Liver (tissue), 3 donors: ENCODE measurements at regions not wholly inside any gene's neighbourhood (a gene's known extent, or its start where the extent isn't known, plus 50 kb on each side); places are given as distances from the start of the nearest gene placed in this dataset.

ENCODE experiments used
- ATF3 ChIP-seq: IDR thresholded peaks from 2 replicates; pipeline ENCODE4 v1.6.1; 2016; ENCODE audit warnings: antibody characterized with exemption
- CTCF ChIP-seq: fragments of 150-350 bp; IDR thresholded peaks from 2 replicates; pipeline ENCODE4 v1.5.1; 2017; ENCODE audit warnings: improper control_type of control experiment, low read depth, low read length; ENCODE audit not compliant: missing input control
- EGR1 ChIP-seq, 2 donors: IDR thresholded peaks; 2 replicates each; pipeline ENCODE4 v1.6.1; 2016 to 2018; ENCODE audit warnings: antibody characterized with exemption in 2 of 2, low read depth in 2 of 2
- FOXA2 ChIP-seq: IDR thresholded peaks from 2 replicates; pipeline ENCODE4 v1.6.1; 2016; ENCODE audit warnings: antibody characterized with exemption
- GABPA ChIP-seq, 2 donors: IDR thresholded peaks in 1 of 2; conservative IDR thresholded peaks in 1 of 2; 2 replicates each; pipeline ENCODE4 v1.6.1; 2016; ENCODE audit warnings: antibody characterized with exemption in 2 of 2, mild to moderate bottlenecking in 1 of 2, moderate library complexity in 1 of 2
- HNF4G ChIP-seq: IDR thresholded peaks from 2 replicates; pipeline ENCODE4 v1.6.1; 2016; ENCODE audit warnings: antibody characterized with exemption
- RAD21 ChIP-seq, 2 donors: IDR thresholded peaks; 2 replicates each; pipeline ENCODE4 v1.6.1; 2016; ENCODE audit warnings: antibody characterized with exemption in 2 of 2, mild to moderate bottlenecking in 2 of 2
- SP1 ChIP-seq: IDR thresholded peaks from 2 replicates; pipeline ENCODE4 v1.6.1; 2018; ENCODE audit warnings: antibody characterized with exemption, mild to moderate bottlenecking
- TAF1 ChIP-seq: conservative IDR thresholded peaks from 2 replicates; pipeline ENCODE4 v1.6.1; 2016; ENCODE audit warnings: antibody characterized with exemption, mild to moderate bottlenecking
- YY1 ChIP-seq: IDR thresholded peaks from 2 replicates; pipeline ENCODE4 v1.6.1; 2016; ENCODE audit warnings: antibody characterized with exemption, mild to moderate bottlenecking
- TF ChIP-seq, protein P1 (sequence below): IDR thresholded peaks from 2 replicates; pipeline ENCODE4 v1.6.1; 2016; ENCODE audit warnings: antibody characterized with exemption, mild to moderate bottlenecking
- TF ChIP-seq, protein P2 (sequence below): IDR thresholded peaks from 2 replicates; pipeline ENCODE4 v1.6.1; 2016; ENCODE audit warnings: antibody characterized with exemption
- TF ChIP-seq, protein P3 (sequence below): IDR thresholded peaks from 2 replicates; pipeline ENCODE4 v1.6.1; 2016; ENCODE audit warnings: antibody characterized with exemption
- donor health status: healthy.
- donor health status: healthy.

GRCh38 chr18:35876243-35876642 is 96.2 kb upstream of the RMP24 start:
- TF ChIP-seq, protein P1, sequence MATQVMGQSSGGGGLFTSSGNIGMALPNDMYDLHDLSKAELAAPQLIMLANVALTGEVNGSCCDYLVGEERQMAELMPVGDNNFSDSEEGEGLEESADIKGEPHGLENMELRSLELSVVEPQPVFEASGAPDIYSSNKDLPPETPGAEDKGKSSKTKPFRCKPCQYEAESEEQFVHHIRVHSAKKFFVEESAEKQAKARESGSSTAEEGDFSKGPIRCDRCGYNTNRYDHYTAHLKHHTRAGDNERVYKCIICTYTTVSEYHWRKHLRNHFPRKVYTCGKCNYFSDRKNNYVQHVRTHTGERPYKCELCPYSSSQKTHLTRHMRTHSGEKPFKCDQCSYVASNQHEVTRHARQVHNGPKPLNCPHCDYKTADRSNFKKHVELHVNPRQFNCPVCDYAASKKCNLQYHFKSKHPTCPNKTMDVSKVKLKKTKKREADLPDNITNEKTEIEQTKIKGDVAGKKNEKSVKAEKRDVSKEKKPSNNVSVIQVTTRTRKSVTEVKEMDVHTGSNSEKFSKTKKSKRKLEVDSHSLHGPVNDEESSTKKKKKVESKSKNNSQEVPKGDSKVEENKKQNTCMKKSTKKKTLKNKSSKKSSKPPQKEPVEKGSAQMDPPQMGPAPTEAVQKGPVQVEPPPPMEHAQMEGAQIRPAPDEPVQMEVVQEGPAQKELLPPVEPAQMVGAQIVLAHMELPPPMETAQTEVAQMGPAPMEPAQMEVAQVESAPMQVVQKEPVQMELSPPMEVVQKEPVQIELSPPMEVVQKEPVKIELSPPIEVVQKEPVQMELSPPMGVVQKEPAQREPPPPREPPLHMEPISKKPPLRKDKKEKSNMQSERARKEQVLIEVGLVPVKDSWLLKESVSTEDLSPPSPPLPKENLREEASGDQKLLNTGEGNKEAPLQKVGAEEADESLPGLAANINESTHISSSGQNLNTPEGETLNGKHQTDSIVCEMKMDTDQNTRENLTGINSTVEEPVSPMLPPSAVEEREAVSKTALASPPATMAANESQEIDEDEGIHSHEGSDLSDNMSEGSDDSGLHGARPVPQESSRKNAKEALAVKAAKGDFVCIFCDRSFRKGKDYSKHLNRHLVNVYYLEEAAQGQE: no peak
- no peak for TF ChIP-seq CTCF
- TF ChIP-seq ATF3: no peak
- no peak for TF ChIP-seq RAD21 (IDR thresholded peaks at IDR 0.05)
- TF ChIP-seq TAF1: no peak
- no peak for TF ChIP-seq FOXA2
- TF ChIP-seq SP1: no peak
- TF ChIP-seq EGR1 (IDR thresholded peaks at IDR 0.05; ENCODE audit: low read depth in 2 of 2): no peak
- TF ChIP-seq GABPA (IDR thresholded peaks at IDR 0.05 in 1 of 2, conservative IDR thresholded peaks at IDR 0.05 in 1 of 2): no peak
- TF ChIP-seq, protein P2, sequence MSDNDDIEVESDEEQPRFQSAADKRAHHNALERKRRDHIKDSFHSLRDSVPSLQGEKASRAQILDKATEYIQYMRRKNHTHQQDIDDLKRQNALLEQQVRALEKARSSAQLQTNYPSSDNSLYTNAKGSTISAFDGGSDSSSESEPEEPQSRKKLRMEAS: no peak
- no peak for TF ChIP-seq HNF4G
- no peak for TF ChIP-seq YY1
- TF ChIP-seq, protein P3, sequence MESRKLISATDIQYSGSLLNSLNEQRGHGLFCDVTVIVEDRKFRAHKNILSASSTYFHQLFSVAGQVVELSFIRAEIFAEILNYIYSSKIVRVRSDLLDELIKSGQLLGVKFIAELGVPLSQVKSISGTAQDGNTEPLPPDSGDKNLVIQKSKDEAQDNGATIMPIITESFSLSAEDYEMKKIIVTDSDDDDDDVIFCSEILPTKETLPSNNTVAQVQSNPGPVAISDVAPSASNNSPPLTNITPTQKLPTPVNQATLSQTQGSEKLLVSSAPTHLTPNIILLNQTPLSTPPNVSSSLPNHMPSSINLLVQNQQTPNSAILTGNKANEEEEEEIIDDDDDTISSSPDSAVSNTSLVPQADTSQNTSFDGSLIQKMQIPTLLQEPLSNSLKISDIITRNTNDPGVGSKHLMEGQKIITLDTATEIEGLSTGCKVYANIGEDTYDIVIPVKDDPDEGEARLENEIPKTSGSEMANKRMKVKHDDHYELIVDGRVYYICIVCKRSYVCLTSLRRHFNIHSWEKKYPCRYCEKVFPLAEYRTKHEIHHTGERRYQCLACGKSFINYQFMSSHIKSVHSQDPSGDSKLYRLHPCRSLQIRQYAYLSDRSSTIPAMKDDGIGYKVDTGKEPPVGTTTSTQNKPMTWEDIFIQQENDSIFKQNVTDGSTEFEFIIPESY: no peak
